NCI-H460 (cell line): ENCODE measurements at regions not wholly inside any gene's neighbourhood (a gene's known extent, or its start where the extent isn't known, plus 50 kb on each side); places are given as distances from the start of the nearest gene placed in this dataset.
"Not testable (repeated sequence)": the region's sequence is repeated elsewhere in the genome, so short reads cannot be mapped to it uniquely, and the experiment has no call there.

ENCODE experiments used
- DNase-seq: peaks from one replicate; pipeline ENCODE4 v3.0.0-alpha.2; 2016; ENCODE audit warnings: low read depth; ENCODE audit errors: extremely low read depth

GRCh38 chr1:60688221-60688620 is 394.1 kb upstream of the NFIA start:
- DNase-seq, result not testable (repeated sequence)

GRCh38 chr1:60681095-60681860 is 401.1 kb upstream of the NFIA start:
- DNase-seq, result no peak

- no peak for DNase-seq
Measured at GRCh38 chr1:60679524-60680375, 402.6 kb upstream of the NFIA start.

GRCh38 chr1:60678802-60679201 is 403.6 kb upstream of the NFIA start:
- no peak for DNase-seq

GRCh38 chr1:60678391-60678790 is 404.0 kb upstream of the NFIA start:
- no peak for DNase-seq

GRCh38 chr1:60672449-60672848 is 409.9 kb upstream of the NFIA start:
- no peak for DNase-seq

- DNase-seq, result no peak
Measured at GRCh38 chr1:60670302-60670701, 412.1 kb upstream of the NFIA start.

- no peak for DNase-seq
Measured at GRCh38 chr1:60668585-60668984, 413.8 kb upstream of the NFIA start.

GRCh38 chr1:60665311-60665710 is 417.1 kb upstream of the NFIA start:
- DNase-seq, result no peak

GRCh38 chr1:60664086-60664625 is 418.2 kb upstream of the NFIA start:
- no peak for DNase-seq

- no peak for DNase-seq
Measured at GRCh38 chr1:60662486-60663044, 419.8 kb upstream of the NFIA start.

- DNase-seq, result no peak
Measured at GRCh38 chr1:60657926-60658325, 424.4 kb upstream of the NFIA start.

GRCh38 chr1:60655679-60656355 is 426.5 kb upstream of the NFIA start:
- DNase-seq, result no peak

GRCh38 chr1:60640033-60640551 is 442.3 kb upstream of the NFIA start:
- not testable (repeated sequence) for DNase-seq

GRCh38 chr1:60639287-60639686 is 443.1 kb upstream of the NFIA start:
- no peak for DNase-seq

GRCh38 chr1:60637651-60638050 is 444.7 kb upstream of the NFIA start:
- DNase-seq, result no peak

- DNase-seq, result no peak
Measured at GRCh38 chr1:60636946-60637345, 445.4 kb upstream of the NFIA start.

GRCh38 chr1:60634106-60634505 is 448.3 kb upstream of the NFIA start:
- DNase-seq, result no peak

GRCh38 chr1:60622486-60622885 is 459.9 kb upstream of the NFIA start:
- no peak for DNase-seq

GRCh38 chr1:60621368-60621851 is 461.0 kb upstream of the NFIA start:
- no peak for DNase-seq
